Esophagus muscularis mucosa (tissue), 4 donors: ENCODE measurements at regions not wholly inside any gene's neighbourhood (a gene's known extent, or its start where the extent isn't known, plus 50 kb on each side); places are given as distances from the start of the nearest gene placed in this dataset.

Source experiments
- CTCF ChIP-seq, 3 experiments: fragments of 200-600 bp in 2 of 3; fragments of 450-650 bp in 1 of 3; sonication (generic) in 2 of 3; IDR thresholded peaks; one replicate each; pipeline ENCODE4 v1.5.1; 2017 to 2019; ENCODE audit warnings: antibody characterized with exemption in 3 of 3, mild to moderate bottlenecking in 2 of 3, moderate library complexity in 1 of 3
- EP300 ChIP-seq: sonication (generic); formaldehyde crosslinking; IDR thresholded peaks from one replicate; pipeline ENCODE4 v1.6.1; 2017; ENCODE audit warnings: antibody characterized with exemption
- POLR2A ChIP-seq: fragments of 450-650 bp; IDR thresholded peaks from one replicate; pipeline ENCODE4 v1.6.1; 2017; ENCODE audit warnings: antibody characterized with exemption, moderate library complexity, mild to moderate bottlenecking, low read depth
- POLR2AphosphoS5 ChIP-seq, 2 donors: sonication (generic); formaldehyde crosslinking; IDR thresholded peaks; one replicate each; pipeline ENCODE4 v1.6.1; 2017; ENCODE audit warnings: antibody characterized with exemption in 2 of 2

- TF ChIP-seq CTCF (IDR thresholded peaks at IDR 0.05) = no peak
- no peak for TF ChIP-seq POLR2A
- no peak for TF ChIP-seq POLR2AphosphoS5 (IDR thresholded peaks at IDR 0.05)
- no peak for TF ChIP-seq EP300
Observed at GRCh38 chr3:86653661-86654205, 337.2 kb downstream of the VGLL3 start.
